ENCODE measurements at regions not wholly inside any gene's neighbourhood (a gene's known extent, or its start where the extent isn't known, plus 50 kb on each side); places are given as distances from the start of the nearest gene placed in this dataset.

GRCh38 chr6:14423955-14424354 is 306.4 kb downstream of the CD83 start:
- TF ChIP-seq EZH2 (IDR thresholded peaks at IDR 0.05; ENCODE audit: low read length, missing control alignments): no peak
- no peak for TF ChIP-seq CTCF (conservative IDR thresholded peaks at IDR 0.05 in 1 of 2, IDR thresholded peaks at IDR 0.05 in 1 of 2; ENCODE audit: low read depth in 1 of 2, low read length in 2 of 2)
